Neural progenitor cell (in vitro differentiated cells): ENCODE measurements at regions not wholly inside any gene's neighbourhood (a gene's known extent, or its start where the extent isn't known, plus 50 kb on each side); places are given as distances from the start of the nearest gene placed in this dataset.
A peak's percentile ranks its signal among the peaks of the same experiment; 100 is the strongest.

Source experiments
- DNase-seq: peaks from one replicate; pipeline ENCODE4 v3.0.0-alpha.2; 2016; ENCODE audit warnings: low spot score
- H2AFZ ChIP-seq: fragments of 200-600 bp; sonication (generic); replicated peaks from 2 replicates; pipeline ENCODE4 v1.6.1; 2016; ENCODE audit warnings: antibody characterized with exemption
- H3F3A ChIP-seq: fragments of 200-600 bp; sonication (generic); 2 replicates; pipeline ENCODE4 v1.6.1; 2016; ENCODE audit warnings: antibody characterized with exemption, low read depth
- H3K27ac ChIP-seq: fragments of 200-600 bp; sonication (generic); 2 replicates; pipeline ENCODE4 v1.5.1; 2016; ENCODE audit warnings: mild to moderate bottlenecking
- H3K27me3 ChIP-seq: fragments of 200-600 bp; sonication (generic); 2 replicates; pipeline ENCODE4 v1.6.1; 2016; ENCODE audit warnings: mild to moderate bottlenecking, moderate library complexity
- H3K36me3 ChIP-seq: fragments of 200-600 bp; sonication (generic); 2 replicates; pipeline ENCODE4 v1.5.1; 2016
- H3K4me1 ChIP-seq: fragments of 200-600 bp; sonication (generic); 2 replicates; pipeline ENCODE4 v1.6.1; 2016; ENCODE audit warnings: mixed run types
- H3K4me2 ChIP-seq: fragments of 200-600 bp; sonication (generic); 2 replicates; pipeline ENCODE4 v1.6.1; 2016
- H3K4me3 ChIP-seq: fragments of 200-600 bp; sonication (generic); 2 replicates; pipeline ENCODE4 v1.5.1; 2016
- H3K79me2 ChIP-seq: fragments of 200-600 bp; sonication (generic); 2 replicates; pipeline ENCODE4 v1.6.1; 2016; ENCODE audit warnings: low read depth
- H3K9ac ChIP-seq: fragments of 200-600 bp; sonication (generic); 2 replicates; pipeline ENCODE4 v1.6.1; 2016
- H3K9me3 ChIP-seq: fragments of 200-600 bp; sonication (generic); 2 replicates; pipeline ENCODE4 v1.5.1; 2016; ENCODE audit warnings: low read depth
- H4K20me1 ChIP-seq: fragments of 200-600 bp; sonication (generic); 2 replicates; pipeline ENCODE4 v1.6.1; 2016; ENCODE audit warnings: low read depth
- H3K27ac Mint-ChIP-seq: 3 replicates; pipeline ENCODE4 v1.8.0; 2021; ENCODE audit warnings: mixed read lengths
- H3K27me3 Mint-ChIP-seq: 2 replicates; pipeline ENCODE4 v1.8.0; 2022; ENCODE audit warnings: low read depth, mild to moderate bottlenecking, inconsistent platforms, moderate library complexity, mixed read lengths; ENCODE audit not compliant: insufficient read depth
- H3K36me3 Mint-ChIP-seq: 3 replicates; pipeline ENCODE4 v1.8.0; 2021; ENCODE audit warnings: mixed read lengths
- H3K4me1 Mint-ChIP-seq: 3 replicates; pipeline ENCODE4 v1.8.0; 2021; ENCODE audit warnings: mixed read lengths
- H3K4me3 Mint-ChIP-seq: 3 replicates; pipeline ENCODE4 v1.8.0; 2021; ENCODE audit warnings: mild to moderate bottlenecking, moderate library complexity, mixed read lengths
- H3K9me3 Mint-ChIP-seq: 3 replicates; pipeline ENCODE4 v1.8.0; 2020; ENCODE audit warnings: mixed read lengths
- EZH2 ChIP-seq: fragments of 200-600 bp; sonication (generic); IDR thresholded peaks from 2 replicates; pipeline ENCODE4 v1.6.1; 2017; ENCODE audit warnings: antibody characterized with exemption, mild to moderate bottlenecking, moderate library complexity
- EZH2phosphoT487 ChIP-seq: fragments of 200-600 bp; sonication (generic); IDR thresholded peaks from 2 replicates; pipeline ENCODE4 v1.6.1; 2017; ENCODE audit warnings: antibody characterized with exemption
- TF ChIP-seq, protein P1 (sequence below): fragments of 200-600 bp; sonication (generic); IDR thresholded peaks from 2 replicates; pipeline ENCODE4 v1.5.1; 2017; ENCODE audit warnings: antibody characterized with exemption, mild to moderate bottlenecking

DNA sequence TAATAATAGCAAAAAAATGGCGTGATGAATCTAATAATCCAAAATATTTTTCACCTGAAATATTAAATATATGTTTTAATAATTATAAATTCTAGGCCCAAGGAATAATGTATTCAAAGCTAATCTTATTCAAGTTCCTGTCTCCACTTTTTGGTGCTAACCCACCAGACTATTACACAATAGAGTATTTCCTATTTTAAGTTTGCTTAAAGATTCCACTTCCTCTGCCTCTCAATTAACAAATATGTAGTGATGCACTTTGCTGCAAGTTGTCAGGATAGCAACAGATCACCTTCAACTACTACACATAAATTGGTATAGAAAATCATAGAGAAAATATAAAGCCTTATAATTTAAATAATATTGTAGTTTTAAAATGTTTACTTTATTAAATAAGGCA is 467.5 kb downstream of the C3orf38 start:
- Histone ChIP-seq H3F3A (no peaks in the 10 kb centered on the region), H3K4me1 (peaks cover 27% of the 10 kb centered on the region), H3K4me3 (no peak overlapping the region), H3K9ac (no peak overlapping the region), H2AFZ (no peak overlapping the region), H3K9me3 (no peaks in the 10 kb centered on the region), H3K36me3 (no peaks in the 10 kb centered on the region), H3K27ac (no peak overlapping the region), H3K79me2 (no peaks in the 10 kb centered on the region), H3K4me2 (no peak overlapping the region), H3K27me3 (no peaks in the 10 kb centered on the region), H4K20me1 (no peaks in the 10 kb centered on the region)
- Mint-ChIP-seq H3K4me3 (no peak overlapping the region), H3K36me3 (no peaks in the 10 kb centered on the region), H3K27ac (no peak overlapping the region), H3K4me1 (peaks cover 14% of the 10 kb centered on the region), H3K9me3 (no peaks in the 10 kb centered on the region), H3K27me3 (no peaks in the 10 kb centered on the region)
- DNase-seq = no peak
- TF ChIP-seq EZH2 (no peak), EZH2phosphoT487 (no peak)
- TF ChIP-seq, protein P1, sequence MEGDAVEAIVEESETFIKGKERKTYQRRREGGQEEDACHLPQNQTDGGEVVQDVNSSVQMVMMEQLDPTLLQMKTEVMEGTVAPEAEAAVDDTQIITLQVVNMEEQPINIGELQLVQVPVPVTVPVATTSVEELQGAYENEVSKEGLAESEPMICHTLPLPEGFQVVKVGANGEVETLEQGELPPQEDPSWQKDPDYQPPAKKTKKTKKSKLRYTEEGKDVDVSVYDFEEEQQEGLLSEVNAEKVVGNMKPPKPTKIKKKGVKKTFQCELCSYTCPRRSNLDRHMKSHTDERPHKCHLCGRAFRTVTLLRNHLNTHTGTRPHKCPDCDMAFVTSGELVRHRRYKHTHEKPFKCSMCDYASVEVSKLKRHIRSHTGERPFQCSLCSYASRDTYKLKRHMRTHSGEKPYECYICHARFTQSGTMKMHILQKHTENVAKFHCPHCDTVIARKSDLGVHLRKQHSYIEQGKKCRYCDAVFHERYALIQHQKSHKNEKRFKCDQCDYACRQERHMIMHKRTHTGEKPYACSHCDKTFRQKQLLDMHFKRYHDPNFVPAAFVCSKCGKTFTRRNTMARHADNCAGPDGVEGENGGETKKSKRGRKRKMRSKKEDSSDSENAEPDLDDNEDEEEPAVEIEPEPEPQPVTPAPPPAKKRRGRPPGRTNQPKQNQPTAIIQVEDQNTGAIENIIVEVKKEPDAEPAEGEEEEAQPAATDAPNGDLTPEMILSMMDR = no peak

DNA sequence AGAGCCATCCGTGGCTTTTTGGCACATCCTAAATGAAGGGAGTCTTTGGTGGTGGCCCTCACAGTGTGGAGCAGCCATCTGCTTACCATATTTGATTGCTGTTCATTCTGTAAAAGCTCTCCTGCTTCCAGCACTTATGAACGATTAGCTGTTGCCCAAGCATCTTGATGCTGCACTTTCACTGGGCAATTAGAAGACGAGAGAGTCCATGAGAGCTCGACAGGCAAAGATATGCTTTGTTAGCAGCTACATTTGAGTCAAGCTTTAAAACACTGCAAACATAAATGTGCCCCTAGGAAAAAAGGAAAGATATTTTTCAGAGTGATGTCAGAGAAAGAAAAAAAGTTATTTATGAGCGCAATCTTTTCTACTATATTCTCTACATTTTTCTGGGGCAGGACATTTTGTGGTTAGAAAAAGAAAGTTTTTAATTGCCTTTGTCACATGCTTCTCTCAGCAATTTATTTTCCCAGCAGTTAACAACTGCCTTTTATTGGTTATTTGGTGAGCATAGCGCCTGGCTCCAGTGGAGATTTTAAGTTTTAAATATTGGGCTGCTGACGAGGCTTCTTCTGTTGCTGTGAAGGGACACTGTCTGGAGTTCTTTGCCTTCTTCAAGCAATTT is 468.4 kb downstream of the C3orf38 start:
- no peaks in the 10 kb centered on the region for H4K20me1 ChIP-seq
- Mint-ChIP-seq H3K27ac (no peak overlapping the region), H3K4me1 (peaks cover 14% of the 10 kb centered on the region), H3K9me3 (no peaks in the 10 kb centered on the region), H3K27me3 (no peaks in the 10 kb centered on the region), H3K4me3 (no peak overlapping the region), H3K36me3 (no peaks in the 10 kb centered on the region)
- H2AFZ ChIP-seq = peak overlapping the region; percentile 61
- H3K9ac ChIP-seq = no peak overlapping the region
- no peaks in the 10 kb centered on the region for H3K79me2 ChIP-seq
- H3K27ac ChIP-seq = no peak overlapping the region
- no peak for DNase-seq
- H3K4me1 ChIP-seq = peaks cover 27% of the 10 kb centered on the region
- no peak overlapping the region for H3K4me2 ChIP-seq
- H3K4me3 ChIP-seq = no peak overlapping the region
- TF ChIP-seq, protein P1 = no peak
- TF ChIP-seq EZH2phosphoT487 = no peak
- no peak for TF ChIP-seq EZH2
- H3K9me3 ChIP-seq = no peaks in the 10 kb centered on the region
- H3K27me3 ChIP-seq = no peaks in the 10 kb centered on the region
- no peaks in the 10 kb centered on the region for H3K36me3 ChIP-seq
- H3F3A ChIP-seq = no peaks in the 10 kb centered on the region

DNA sequence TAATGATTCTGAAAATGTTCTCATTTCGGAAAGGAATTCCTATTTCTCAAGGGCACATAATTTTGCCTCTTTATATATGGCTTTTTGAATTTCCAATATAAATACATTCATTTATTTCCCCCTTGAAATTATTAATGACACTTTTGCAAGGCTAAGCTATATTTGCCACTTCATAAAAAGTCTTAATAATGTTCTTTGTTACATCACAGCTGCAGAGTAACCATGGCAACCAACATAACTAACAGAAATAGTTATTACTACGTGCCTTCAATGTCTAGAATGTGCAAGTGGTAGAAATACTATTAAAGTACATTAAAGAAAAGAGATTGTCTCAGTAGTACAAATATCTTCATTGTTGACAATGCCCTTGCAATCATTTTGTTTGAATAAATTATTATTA is 471.8 kb downstream of the C3orf38 start:
- Mint-ChIP-seq H3K9me3 (no peaks in the 10 kb centered on the region), H3K4me1 (peaks cover 10% of the 10 kb centered on the region), H3K36me3 (no peaks in the 10 kb centered on the region), H3K4me3 (no peak overlapping the region), H3K27me3 (no peaks in the 10 kb centered on the region), H3K27ac (no peak overlapping the region)
- Histone ChIP-seq H4K20me1 (no peaks in the 10 kb centered on the region), H3K27me3 (no peaks in the 10 kb centered on the region), H3K4me3 (no peak overlapping the region), H3K9me3 (no peaks in the 10 kb centered on the region), H3K4me2 (no peak overlapping the region), H3K79me2 (no peaks in the 10 kb centered on the region), H3K9ac (no peak overlapping the region), H2AFZ (no peak overlapping the region), H3K27ac (no peak overlapping the region), H3F3A (no peaks in the 10 kb centered on the region), H3K4me1 (peaks cover 22% of the 10 kb centered on the region), H3K36me3 (no peaks in the 10 kb centered on the region)
- no peak for TF ChIP-seq EZH2
- no peak for TF ChIP-seq EZH2phosphoT487
- DNase-seq = no peak

DNA sequence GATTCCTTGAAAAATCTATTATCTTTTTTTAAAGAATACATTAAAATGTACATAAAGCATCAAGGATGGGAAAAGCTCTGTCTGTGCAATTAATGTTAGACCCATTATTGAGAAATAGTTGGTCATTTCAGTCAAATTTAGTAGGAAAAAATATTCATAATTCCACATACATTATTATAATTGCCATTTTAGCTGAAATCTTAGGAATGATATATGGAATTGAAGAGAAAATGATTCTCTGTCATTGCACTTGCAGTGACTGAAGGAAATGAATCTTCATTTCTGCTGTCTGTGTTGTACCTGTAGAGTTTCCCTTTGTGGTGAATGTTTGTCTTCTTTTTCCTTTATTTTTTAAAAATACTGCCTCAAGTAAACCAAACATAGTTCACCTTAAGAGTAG is 473.9 kb downstream of the C3orf38 start:
- Mint-ChIP-seq H3K36me3 (no peaks in the 10 kb centered on the region), H3K4me1 (peaks cover 2% of the 10 kb centered on the region), H3K4me3 (no peak overlapping the region), H3K9me3 (no peaks in the 10 kb centered on the region), H3K27ac (no peak overlapping the region), H3K27me3 (no peaks in the 10 kb centered on the region)
- H3K27me3 ChIP-seq = no peaks in the 10 kb centered on the region
- TF ChIP-seq EZH2phosphoT487 = no peak
- TF ChIP-seq EZH2 = no peak
- TF ChIP-seq, protein P1 = no peak
- no peak overlapping the region for H3K4me2 ChIP-seq
- H2AFZ ChIP-seq = no peak overlapping the region
- no peak for DNase-seq
- H3K36me3 ChIP-seq = no peaks in the 10 kb centered on the region
- no peaks in the 10 kb centered on the region for H4K20me1 ChIP-seq
- no peaks in the 10 kb centered on the region for H3F3A ChIP-seq
- no peak overlapping the region for H3K4me3 ChIP-seq
- no peak overlapping the region for H3K9ac ChIP-seq
- H3K4me1 ChIP-seq = peaks cover 5% of the 10 kb centered on the region
- no peaks in the 10 kb centered on the region for H3K9me3 ChIP-seq
- no peak overlapping the region for H3K27ac ChIP-seq
- H3K79me2 ChIP-seq = no peaks in the 10 kb centered on the region
